ENCODE measurements at regions not wholly inside any gene's neighbourhood (a gene's known extent, or its start where the extent isn't known, plus 50 kb on each side); places are given as distances from the start of the nearest gene placed in this dataset.
"Not testable (repeated sequence)": the region's sequence is repeated elsewhere in the genome, so short reads cannot be mapped to it uniquely, and the experiment has no call there.

DNA sequence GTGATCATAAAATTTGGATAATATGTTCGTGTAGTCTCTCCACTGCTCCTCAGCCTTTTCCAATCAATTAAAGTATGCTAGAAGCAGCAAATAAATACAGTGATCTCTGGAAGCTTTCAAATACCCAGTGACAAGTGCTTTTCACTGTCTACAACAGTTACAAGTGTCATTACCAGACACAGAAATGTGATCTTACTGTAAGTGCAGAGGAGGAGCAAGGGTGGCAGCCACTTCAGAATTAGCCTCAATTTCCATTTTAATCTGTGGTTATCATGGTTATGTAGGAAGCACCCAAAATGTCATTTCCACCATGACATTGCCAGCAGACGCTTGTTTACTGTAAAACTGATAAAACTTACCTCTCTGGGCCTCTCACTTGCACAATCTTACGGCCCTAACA, 133.9 kb upstream of the ADAMTS3 start:
- Histone ChIP-seq H3K4me3 (no peak overlapping the region), H3K9me3 (no peaks in the 10 kb centered on the region), H3K36me3 (no peaks in the 10 kb centered on the region), H3K4me1 (no peaks in the 10 kb centered on the region), H3K27ac (no peak overlapping the region), H3K27me3 (no peaks in the 10 kb centered on the region)
- no peak for DNase-seq (ENCODE audit: low spot score in 2 of 2)
- intact Hi-C loops (cut with DNase I; ENCODE audit: low total_unique reads): no loop called here
- TF ChIP-seq, protein P1, sequence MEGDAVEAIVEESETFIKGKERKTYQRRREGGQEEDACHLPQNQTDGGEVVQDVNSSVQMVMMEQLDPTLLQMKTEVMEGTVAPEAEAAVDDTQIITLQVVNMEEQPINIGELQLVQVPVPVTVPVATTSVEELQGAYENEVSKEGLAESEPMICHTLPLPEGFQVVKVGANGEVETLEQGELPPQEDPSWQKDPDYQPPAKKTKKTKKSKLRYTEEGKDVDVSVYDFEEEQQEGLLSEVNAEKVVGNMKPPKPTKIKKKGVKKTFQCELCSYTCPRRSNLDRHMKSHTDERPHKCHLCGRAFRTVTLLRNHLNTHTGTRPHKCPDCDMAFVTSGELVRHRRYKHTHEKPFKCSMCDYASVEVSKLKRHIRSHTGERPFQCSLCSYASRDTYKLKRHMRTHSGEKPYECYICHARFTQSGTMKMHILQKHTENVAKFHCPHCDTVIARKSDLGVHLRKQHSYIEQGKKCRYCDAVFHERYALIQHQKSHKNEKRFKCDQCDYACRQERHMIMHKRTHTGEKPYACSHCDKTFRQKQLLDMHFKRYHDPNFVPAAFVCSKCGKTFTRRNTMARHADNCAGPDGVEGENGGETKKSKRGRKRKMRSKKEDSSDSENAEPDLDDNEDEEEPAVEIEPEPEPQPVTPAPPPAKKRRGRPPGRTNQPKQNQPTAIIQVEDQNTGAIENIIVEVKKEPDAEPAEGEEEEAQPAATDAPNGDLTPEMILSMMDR (IDR thresholded peaks at IDR 0.05): no peak
- TF ChIP-seq POLR2A (IDR thresholded peaks at IDR 0.05) (no peak), POLR2AphosphoS5 (IDR thresholded peaks at IDR 0.05) (no peak)

DNA sequence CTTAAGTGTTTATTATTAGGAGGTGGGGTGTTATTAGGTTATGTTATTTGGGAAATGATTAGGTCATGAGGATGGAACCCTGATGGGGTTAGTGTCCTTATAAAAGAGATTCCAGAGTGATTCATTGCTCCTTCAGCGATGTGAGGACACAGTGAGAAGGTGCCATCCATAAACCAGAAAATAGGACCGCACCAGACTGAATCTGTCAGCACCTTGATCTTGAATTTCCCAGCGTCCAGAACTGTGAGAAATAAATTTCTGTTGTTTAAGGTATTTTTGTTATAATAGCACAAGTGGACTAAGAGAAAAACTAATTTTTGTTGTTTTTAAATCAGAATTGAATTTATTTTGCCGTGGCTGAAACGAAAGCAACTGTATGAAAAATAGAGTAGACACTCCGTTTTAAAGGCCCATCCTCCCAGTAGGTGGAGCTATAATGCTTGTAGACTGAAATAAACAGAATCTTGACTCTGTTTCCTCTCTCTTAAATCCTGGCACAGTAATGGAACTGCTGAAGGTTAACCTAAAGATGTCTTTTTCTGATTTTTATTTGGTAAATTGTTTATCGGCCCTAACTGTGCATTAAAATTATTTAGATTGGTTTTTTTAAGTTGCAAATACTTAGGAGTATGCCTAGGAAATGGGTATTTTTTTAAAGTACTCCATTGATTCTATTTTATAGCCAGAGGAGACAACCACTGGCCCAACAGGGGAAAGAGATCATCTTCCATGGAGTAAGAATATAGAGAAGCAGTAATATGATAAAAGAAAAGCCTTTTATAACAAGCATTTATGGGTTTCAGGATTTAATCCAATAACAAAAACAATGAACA, 133.2 kb upstream of the ADAMTS3 start:
- Histone ChIP-seq H3K27ac (no peak overlapping the region), H3K4me3 (peak overlapping the region; percentile 35 to 60 (median 40)), H3K9me3 (no peaks in the 10 kb centered on the region), H3K27me3 (no peaks in the 10 kb centered on the region), H3K36me3 (no peaks in the 10 kb centered on the region), H3K4me1 (no peaks in the 10 kb centered on the region)
- intact Hi-C loops (cut with DNase I; ENCODE audit: low total_unique reads): no loop called here
- TF ChIP-seq, protein P1 (IDR thresholded peaks at IDR 0.05): peak in 2 of 3 donors; percentile 54 to 62
- TF ChIP-seq POLR2AphosphoS5 (IDR thresholded peaks at IDR 0.05): no peak
- DNase-seq (ENCODE audit: low spot score in 2 of 2): no peak

DNA sequence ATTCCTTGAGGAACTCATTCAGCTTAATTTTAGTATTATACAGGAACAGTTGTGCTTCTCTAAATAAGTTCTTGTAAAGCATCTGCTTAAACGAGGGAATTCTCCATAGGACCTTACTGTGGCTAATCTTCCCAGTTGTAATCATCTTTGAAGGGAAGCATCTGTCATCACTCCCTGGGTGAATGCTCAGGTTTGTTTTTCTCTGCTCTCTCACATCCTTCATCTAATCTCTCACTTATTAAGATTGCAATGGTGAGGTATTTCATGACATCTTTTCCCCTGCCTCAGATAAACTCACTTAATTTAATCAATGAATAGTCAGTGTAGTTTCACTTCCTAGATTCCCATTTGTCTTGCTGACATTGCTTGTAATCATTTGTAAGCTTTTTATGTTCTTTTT, 121.8 kb upstream of the ADAMTS3 start:
- Histone ChIP-seq H3K4me3 (no peak overlapping the region), H3K4me1 (no peaks in the 10 kb centered on the region), H3K27me3 (no peaks in the 10 kb centered on the region), H3K27ac (no peak overlapping the region), H3K9me3 (peaks cover 0 to 5% of the 10 kb centered on the region in 2 donors), H3K36me3 (no peaks in the 10 kb centered on the region)
- TF ChIP-seq, protein P1 (IDR thresholded peaks at IDR 0.05): no peak
- TF ChIP-seq POLR2A (IDR thresholded peaks at IDR 0.05): no peak
- no peak for TF ChIP-seq POLR2AphosphoS5 (IDR thresholded peaks at IDR 0.05)
- no peak for DNase-seq (ENCODE audit: low spot score in 2 of 2)
- intact Hi-C loops (cut with DNase I; ENCODE audit: low total_unique reads): no loop called here

DNA sequence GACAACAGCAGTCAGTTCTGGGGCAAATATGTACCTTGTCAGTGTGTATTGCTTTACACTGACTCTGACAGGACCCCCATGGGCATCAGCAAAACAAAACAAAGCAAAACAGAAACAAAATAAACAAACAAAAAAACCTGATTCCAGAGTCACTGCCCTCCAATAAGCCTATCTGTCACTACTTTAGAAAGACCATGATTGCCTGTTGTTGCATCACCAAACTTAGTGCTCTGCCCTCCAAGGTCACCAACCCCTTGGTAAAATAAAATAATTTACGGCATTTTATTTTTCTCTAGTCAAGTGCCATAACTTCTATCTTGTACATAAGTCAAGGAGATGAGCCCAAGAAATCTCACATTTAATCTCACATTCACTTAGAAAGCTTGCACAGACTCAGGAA, 120.9 kb upstream of the ADAMTS3 start:
- Histone ChIP-seq H3K4me1 (no peaks in the 10 kb centered on the region), H3K36me3 (no peaks in the 10 kb centered on the region), H3K4me3 (no peak overlapping the region), H3K27ac (no peak overlapping the region), H3K27me3 (no peaks in the 10 kb centered on the region), H3K9me3 (peaks cover 0 to 5% of the 10 kb centered on the region in 2 donors)
- intact Hi-C loops (cut with DNase I; ENCODE audit: low total_unique reads): no loop called here
- no peak for DNase-seq (ENCODE audit: low spot score in 2 of 2)
- no peak for TF ChIP-seq POLR2AphosphoS5 (IDR thresholded peaks at IDR 0.05)
- TF ChIP-seq, protein P1 (IDR thresholded peaks at IDR 0.05): no peak
- no peak for TF ChIP-seq POLR2A (IDR thresholded peaks at IDR 0.05)

DNA sequence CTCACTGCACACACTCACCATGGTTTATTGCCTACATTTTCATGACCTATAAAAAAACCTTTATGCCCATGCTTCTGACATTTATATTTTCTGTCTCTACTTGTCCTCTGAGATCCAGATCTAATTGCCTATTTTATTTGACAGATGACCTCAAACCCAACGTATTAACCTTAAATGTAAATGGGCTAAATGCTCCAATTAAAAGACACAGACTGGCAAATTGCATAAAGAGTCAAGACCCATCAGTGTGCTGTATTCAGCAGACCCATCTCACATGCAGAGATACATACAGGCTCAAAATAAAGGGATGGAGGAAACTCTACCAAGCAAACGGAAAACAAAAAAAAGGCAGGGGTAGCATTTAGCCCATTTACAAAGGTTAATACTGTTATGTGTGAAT, 117.4 kb upstream of the ADAMTS3 start:
- DNase-seq (ENCODE audit: low spot score in 2 of 2); H3K4me3 ChIP-seq; intact Hi-C loops (cut with DNase I; ENCODE audit: low total_unique reads); H3K9me3 ChIP-seq; H3K36me3 ChIP-seq; H3K27ac ChIP-seq; H3K27me3 ChIP-seq; H3K4me1 ChIP-seq: not testable (repeated sequence)

All from breast epithelium (tissue), 4 donors.